Glutamatergic neuron (in vitro differentiated cells): ENCODE measurements at regions not wholly inside any gene's neighbourhood (a gene's known extent, or its start where the extent isn't known, plus 50 kb on each side); places are given as distances from the start of the nearest gene placed in this dataset.
"Not testable (repeated sequence)": the region's sequence is repeated elsewhere in the genome, so short reads cannot be mapped to it uniquely, and the experiment has no call there.

ENCODE experiments used
- DNase-seq: peaks from one replicate; pipeline ENCODE4 v3.0.0; 2022
- H3K27ac Mint-ChIP-seq: one replicate; pipeline ENCODE4 v1.8.0; 2020; ENCODE audit warnings: mild to moderate bottlenecking, mixed read lengths, inconsistent platforms; ENCODE audit not compliant: unreplicated experiment
- H3K27me3 Mint-ChIP-seq: one replicate; pipeline ENCODE4 v1.8.0; 2020; ENCODE audit warnings: mild to moderate bottlenecking, moderate library complexity, mixed read lengths, inconsistent platforms; ENCODE audit not compliant: unreplicated experiment
- H3K36me3 Mint-ChIP-seq: one replicate; pipeline ENCODE4 v1.8.0; 2020; ENCODE audit warnings: mild to moderate bottlenecking, mixed read lengths, inconsistent platforms; ENCODE audit not compliant: unreplicated experiment
- H3K4me1 Mint-ChIP-seq: one replicate; pipeline ENCODE4 v1.8.0; 2020; ENCODE audit warnings: mild to moderate bottlenecking, low read depth, mixed read lengths, inconsistent platforms; ENCODE audit not compliant: unreplicated experiment
- H3K4me3 Mint-ChIP-seq: one replicate; pipeline ENCODE4 v1.8.0; 2020; ENCODE audit warnings: mild to moderate bottlenecking, mixed read lengths, inconsistent platforms; ENCODE audit not compliant: unreplicated experiment
- H3K9me3 Mint-ChIP-seq: one replicate; pipeline ENCODE4 v1.8.0; 2020; ENCODE audit warnings: mild to moderate bottlenecking, moderate library complexity, mixed read lengths, inconsistent platforms; ENCODE audit not compliant: unreplicated experiment
- CTCF ChIP-seq: fragments of 200-600 bp; sonication (generic); IDR thresholded peaks from one replicate; pipeline ENCODE4 v1.5.0; 2021; ENCODE audit not compliant: partially characterized antibody, unreplicated experiment

GRCh38 chr5:145661737-145662485, 173.2 kb downstream of the PRELID2 start:
- H3K27me3 Mint-ChIP-seq = peaks cover 2% of the 10 kb centered on the region
- no peaks in the 10 kb centered on the region for H3K36me3 Mint-ChIP-seq
- no peaks in the 10 kb centered on the region for H3K9me3 Mint-ChIP-seq
- no peak for TF ChIP-seq CTCF
- H3K4me3 Mint-ChIP-seq = no peak overlapping the region
- no peak overlapping the region for H3K27ac Mint-ChIP-seq
- no peaks in the 10 kb centered on the region for H3K4me1 Mint-ChIP-seq
- no peak for DNase-seq

GRCh38 chr5:145660897-145661640, 174.1 kb downstream of the PRELID2 start:
- TF ChIP-seq CTCF = no peak
- Mint-ChIP-seq H3K4me3 (no peak overlapping the region), H3K27me3 (peaks cover 2% of the 10 kb centered on the region), H3K27ac (no peak overlapping the region), H3K36me3 (peaks cover under 1% of the 10 kb centered on the region), H3K4me1 (no peaks in the 10 kb centered on the region), H3K9me3 (no peaks in the 10 kb centered on the region)
- DNase-seq = no peak

- Mint-ChIP-seq H3K27me3 (peaks cover 2% of the 10 kb centered on the region), H3K27ac (no peak overlapping the region), H3K9me3 (no peaks in the 10 kb centered on the region), H3K4me3 (no peak overlapping the region), H3K4me1 (no peaks in the 10 kb centered on the region), H3K36me3 (peaks cover 4% of the 10 kb centered on the region)
- TF ChIP-seq CTCF = no peak
- no peak for DNase-seq
Observed at GRCh38 chr5:145658435-145658834, 176.7 kb downstream of the PRELID2 start.

GRCh38 chr5:145652700-145653099, 182.4 kb downstream of the PRELID2 start:
- not testable (repeated sequence) for H3K4me1 Mint-ChIP-seq, H3K9me3 Mint-ChIP-seq, H3K4me3 Mint-ChIP-seq, H3K27ac Mint-ChIP-seq, H3K27me3 Mint-ChIP-seq, DNase-seq
- H3K36me3 Mint-ChIP-seq = peaks cover 10% of the 10 kb centered on the region

GRCh38 chr5:145647137-145647536, 188.0 kb downstream of the PRELID2 start:
- H3K36me3 Mint-ChIP-seq, H3K27ac Mint-ChIP-seq, H3K9me3 Mint-ChIP-seq, DNase-seq, H3K4me3 Mint-ChIP-seq, H3K27me3 Mint-ChIP-seq, H3K4me1 Mint-ChIP-seq: not testable (repeated sequence)

- H3K36me3 Mint-ChIP-seq, H3K27ac Mint-ChIP-seq, H3K4me1 Mint-ChIP-seq, H3K4me3 Mint-ChIP-seq, H3K27me3 Mint-ChIP-seq, DNase-seq, H3K9me3 Mint-ChIP-seq: not testable (repeated sequence)
Observed at GRCh38 chr5:145643214-145643613, 191.9 kb downstream of the PRELID2 start.
